Epithelial cell of prostate (primary cell): ENCODE measurements at regions not wholly inside any gene's neighbourhood (a gene's known extent, or its start where the extent isn't known, plus 50 kb on each side); places are given as distances from the start of the nearest gene placed in this dataset.

Experiments used
- DNase-seq: peaks from one replicate; pipeline ENCODE4 v3.0.0-alpha.2; 2011; ENCODE audit warnings: low read depth, low spot score
- H3K27ac ChIP-seq: fragments of 450-650 bp; 2 replicates; pipeline ENCODE4 v1.5.1; 2017; ENCODE audit warnings: mild to moderate bottlenecking

GRCh38 chrX:51798701-51799100, 55.5 kb downstream of the GSPT2 start:
- no peak for DNase-seq
- no peak overlapping the region for H3K27ac ChIP-seq

DNA sequence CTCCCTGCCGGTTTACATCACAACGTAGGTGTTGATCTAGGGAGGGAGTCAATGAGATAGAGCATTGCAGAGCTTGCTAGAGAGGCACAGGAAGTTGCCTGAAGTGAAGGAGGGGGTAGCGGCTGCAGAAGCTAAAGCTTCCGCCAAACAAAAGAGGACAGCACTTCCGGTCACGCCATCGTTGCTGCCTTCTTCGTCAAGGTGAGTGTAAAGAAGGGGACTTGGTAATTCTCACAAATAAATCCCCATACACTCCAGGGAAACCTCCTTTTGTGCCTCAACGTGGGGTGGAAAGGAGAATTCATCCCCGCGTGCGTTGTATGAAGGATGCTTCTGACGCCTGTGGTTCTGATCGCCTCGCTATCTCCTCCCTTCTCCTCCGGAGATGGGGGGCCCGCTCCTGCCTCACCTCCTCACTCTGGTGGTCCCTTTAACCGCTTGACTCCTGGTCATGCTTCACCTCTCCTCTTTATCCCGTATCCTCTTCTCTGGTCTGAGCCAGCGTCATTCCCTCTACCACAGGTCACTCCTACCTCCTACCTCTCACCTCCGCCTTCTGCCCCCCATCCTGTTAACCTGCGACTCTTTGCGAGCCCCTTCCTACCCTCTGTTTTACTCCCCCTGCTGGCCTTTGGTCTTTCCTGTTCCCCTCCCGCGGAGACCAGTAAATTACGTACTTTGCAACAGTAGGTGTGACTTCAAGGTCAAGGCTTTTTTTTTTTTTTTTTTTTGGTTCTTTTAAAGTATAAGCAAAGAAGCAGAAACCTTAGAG, 59.9 kb downstream of the GSPT2 start:
- peak overlapping the region; percentile 54 for H3K27ac ChIP-seq

GRCh38 chrX:51803833-51804232, 60.6 kb downstream of the GSPT2 start:
- no peak overlapping the region for H3K27ac ChIP-seq
- no peak for DNase-seq

More for the DNA sequence above, 59.9 kb downstream of the GSPT2 start:
- DNase-seq, result no peak

DNA sequence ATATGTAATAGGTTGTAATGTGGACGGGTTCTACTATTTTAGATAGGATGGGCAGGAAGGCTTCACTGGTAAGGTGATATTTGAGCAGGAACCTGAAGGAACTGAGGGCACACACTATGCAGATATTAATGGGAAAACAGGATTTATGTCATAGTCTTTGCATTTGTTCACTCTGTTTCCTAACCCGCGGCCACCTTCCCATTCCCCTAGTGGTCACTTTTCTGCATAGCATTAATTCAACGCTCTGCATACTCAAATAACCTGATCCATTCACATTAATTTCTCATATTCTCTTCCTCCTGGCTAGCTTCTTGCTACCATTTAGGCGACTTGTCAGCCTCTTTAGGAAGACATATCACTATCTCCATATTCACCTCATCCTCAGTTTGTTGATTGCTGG, 61.5 kb downstream of the GSPT2 start:
- no peak for DNase-seq

GRCh38 chrX:51813886-51814460, 70.7 kb downstream of the GSPT2 start:
- H3K27ac ChIP-seq, result no peak overlapping the region
- DNase-seq, result no peak

More for the DNA sequence above, 61.5 kb downstream of the GSPT2 start:
- H3K27ac ChIP-seq, result no peak overlapping the region

- DNase-seq, result no peak
- H3K27ac ChIP-seq, result no peak overlapping the region
These were observed 69.4 kb upstream of the MAGED1 start for GRCh38 chrX:51824061-51824460.

DNA sequence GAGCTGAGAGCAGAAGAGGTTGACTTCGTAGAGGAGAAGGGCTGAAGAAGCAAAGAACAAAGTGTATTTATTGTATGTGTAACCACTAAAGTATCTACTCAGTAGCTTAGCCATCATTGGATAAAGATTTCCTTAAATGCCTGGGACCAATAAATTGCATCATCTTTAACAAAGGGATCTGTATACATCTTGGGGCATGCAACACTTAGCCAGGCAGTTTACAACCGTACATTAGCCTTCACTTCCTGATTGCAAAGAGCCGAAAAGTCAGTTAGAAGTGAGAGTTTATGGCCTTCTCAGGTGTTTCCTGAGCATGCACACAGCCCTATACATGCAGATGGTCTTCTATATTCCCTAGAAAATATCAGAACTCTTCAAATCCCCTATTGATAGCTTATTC, 68.0 kb upstream of the MAGED1 start:
- H3K27ac ChIP-seq, result no peak overlapping the region
- DNase-seq, result no peak

DNA sequence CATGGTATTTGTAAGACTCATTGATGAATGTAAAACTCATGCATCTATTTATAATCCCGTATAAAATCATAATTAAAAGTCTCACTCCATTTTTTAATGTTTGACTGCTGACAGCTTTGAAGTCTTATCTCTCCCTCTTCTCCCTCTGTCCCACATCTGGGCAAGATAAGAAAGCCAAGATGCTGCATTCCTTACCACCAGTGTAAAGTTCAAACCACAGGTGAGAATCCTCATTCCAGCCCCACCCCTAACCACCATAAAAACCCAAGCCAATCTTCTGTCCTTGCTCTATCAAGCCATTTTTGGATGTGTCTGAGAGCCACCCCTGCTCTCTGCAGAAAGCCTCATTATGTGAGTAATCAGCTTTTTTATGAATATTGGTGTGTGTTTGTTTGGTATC, 59.3 kb upstream of the MAGED1 start:
- DNase-seq, result no peak
- no peak overlapping the region for H3K27ac ChIP-seq

- DNase-seq, result no peak
- no peak overlapping the region for H3K27ac ChIP-seq
These were observed 56.6 kb upstream of the MAGED1 start for GRCh38 chrX:51836823-51837222.

DNA sequence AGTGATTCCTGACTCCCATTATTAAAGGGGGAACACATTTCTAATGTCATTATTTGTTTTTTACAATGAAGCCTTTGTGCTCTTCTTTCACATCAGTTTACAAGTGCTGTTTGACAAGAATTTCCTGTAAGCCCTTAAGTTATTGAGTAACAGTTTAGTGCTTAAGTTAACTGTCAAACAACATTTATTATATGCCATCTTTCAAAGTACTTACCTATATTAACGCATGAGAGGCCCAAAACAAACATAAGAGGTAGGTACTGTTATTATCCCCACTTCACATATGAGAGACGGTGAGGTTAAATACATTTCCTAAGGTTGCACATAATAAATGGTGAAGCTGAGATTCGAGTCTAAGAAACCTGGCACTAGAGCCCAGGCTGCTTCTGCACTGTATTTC, 56.0 kb upstream of the MAGED1 start:
- no peak for DNase-seq
- H3K27ac ChIP-seq, result no peak overlapping the region

DNA sequence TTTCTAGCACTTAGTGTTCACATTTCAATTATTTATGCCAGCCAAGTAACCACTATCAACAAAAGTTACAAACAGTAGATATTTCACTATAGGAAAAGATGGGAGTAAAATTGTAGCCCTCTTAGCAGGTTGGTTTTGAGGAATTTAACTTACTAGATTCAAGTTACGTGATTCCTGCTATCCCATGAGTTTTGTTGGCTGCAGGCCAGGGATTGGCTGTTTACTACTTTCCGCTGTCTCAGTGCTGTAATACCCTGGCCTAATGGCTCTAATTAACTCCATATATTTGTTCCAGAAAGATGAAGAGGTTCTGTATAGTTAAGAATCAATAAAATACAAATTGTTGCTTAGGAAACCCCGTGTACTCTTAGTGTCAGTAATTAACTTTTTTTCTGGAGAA, 55.5 kb upstream of the MAGED1 start:
- no peak overlapping the region for H3K27ac ChIP-seq
- DNase-seq, result no peak
